GM19328 (cell line): ENCODE measurements at regions not wholly inside any gene's neighbourhood (a gene's known extent, or its start where the extent isn't known, plus 50 kb on each side); places are given as distances from the start of the nearest gene placed in this dataset.

Source experiments
- ATAC-seq: cut with Tn5 transposase; IDR thresholded peaks from one replicate; pipeline ENCODE4 v1.9.1; 2021; ENCODE audit warnings: mild to moderate bottlenecking, moderate library complexity; ENCODE audit not compliant: unreplicated experiment

DNA sequence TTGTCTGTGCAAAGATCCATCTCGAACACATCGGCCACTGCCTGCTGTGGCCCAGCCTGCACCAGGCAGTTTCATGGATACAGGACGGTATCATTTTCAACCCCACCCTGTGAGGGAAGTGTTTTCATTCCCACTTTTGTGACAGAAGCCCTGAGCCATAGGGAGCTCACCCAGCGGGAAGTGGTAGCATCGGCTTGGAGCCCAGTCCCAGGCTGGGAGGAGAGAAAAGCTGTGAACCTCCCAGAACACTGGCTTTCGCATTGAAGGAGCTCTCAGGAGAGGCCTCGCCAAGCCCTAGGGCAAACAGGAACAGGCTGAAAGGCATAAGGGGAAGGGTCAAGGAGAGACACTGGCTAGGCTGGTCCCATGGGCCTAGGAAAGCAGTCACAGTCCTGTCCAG, 166.1 kb downstream of the TFCP2L1 start:
- ATAC-seq = no peak

DNA sequence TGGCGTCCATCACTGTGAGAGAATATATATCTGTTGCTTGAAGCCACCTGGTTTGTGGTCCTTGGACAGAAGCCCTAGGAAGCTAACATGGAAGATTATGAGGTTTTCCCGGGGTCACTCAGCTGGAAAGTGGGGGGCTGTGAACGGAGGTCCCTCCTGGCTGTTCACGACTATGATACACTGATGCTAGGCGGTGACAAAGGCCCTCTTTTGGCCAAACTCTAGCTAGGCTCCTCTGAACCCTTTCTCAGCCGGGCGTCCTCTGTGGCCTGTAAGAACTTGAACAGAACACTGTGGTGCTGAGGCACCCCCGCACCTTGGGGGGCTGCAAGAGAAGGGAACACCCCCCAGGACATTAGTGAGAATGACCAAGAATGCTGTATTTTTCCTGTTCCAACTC, 164.6 kb downstream of the TFCP2L1 start:
- ATAC-seq = no peak

DNA sequence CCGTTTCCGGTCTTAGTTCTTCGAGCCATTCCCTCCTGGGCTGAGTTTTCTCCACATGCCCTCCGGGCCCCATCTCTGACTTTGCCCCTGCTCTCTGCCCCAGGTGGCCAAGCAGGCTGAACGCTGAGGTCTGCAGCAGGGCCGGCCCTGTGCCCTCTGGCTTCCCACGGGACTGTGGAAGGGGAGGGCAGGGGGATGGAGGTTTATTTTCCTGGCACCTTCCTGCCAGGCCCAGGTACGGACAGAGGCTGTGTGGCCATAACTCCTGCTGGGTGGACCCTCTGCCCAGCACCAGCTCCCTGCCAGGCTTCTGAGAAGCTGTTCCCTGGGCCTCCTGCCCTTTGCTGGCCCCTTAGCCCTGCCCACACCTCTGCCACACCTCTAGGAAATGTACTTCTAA, 164.0 kb downstream of the TFCP2L1 start:
- no peak for ATAC-seq

DNA sequence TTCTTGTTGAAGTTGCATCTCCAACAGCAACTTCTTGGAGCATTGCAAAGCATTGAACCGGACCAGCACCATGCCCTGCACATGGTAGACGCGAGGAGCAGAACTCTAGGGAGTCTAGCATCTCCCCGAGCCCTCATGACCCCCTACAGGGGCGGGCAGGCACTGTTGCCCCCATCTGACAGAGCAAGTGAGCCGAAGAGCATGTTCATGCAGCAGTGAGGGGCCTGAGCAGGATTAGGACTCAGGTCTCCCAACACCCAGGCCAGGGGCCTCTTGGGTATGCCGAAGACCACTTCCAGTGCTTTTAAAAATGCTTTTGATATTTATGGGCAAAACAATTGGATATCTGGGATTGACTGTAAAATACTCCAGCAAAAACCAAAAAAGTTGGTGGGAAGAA, 163.3 kb downstream of the TFCP2L1 start:
- no peak for ATAC-seq

DNA sequence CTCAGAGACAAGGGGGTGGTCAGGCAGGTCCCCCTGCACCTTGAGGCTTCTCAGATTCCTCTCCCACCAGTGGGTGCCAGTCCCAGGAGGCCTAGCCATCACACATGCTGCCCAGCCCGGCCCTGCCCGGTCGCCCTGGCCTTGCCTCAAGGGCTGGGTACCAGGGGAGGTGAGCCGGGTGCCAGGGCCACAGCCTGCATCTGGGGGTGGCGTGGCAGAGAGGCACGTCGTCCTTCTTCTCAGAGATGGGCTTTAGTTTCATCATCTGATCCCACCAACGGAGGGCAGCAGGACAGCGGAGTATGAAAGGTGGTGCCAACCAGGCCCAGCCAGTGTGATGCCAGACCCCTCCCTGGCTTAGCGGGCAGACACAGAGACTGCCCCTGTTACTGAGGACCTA, 161.7 kb downstream of the TFCP2L1 start:
- ATAC-seq = no peak

DNA sequence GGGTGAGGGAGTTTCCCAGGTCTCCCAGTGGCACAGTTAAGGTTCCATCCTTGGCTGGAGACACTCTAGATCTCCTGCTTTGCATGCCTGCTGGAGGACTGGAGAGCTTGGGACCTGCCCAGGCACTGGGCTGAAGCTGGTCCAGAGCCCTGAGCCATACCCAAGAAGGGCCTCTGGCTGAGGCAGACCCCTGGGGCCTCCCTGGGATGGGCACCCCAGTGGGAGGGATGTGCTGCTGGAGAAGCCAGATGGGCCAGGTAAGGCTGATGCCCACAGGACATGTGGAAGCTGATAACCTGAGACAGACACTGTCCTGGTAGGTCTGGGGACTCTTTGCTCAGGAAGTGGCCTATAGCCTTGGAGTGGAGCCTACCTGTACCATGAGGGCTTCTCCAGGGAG, 160.7 kb downstream of the TFCP2L1 start:
- no peak for ATAC-seq

DNA sequence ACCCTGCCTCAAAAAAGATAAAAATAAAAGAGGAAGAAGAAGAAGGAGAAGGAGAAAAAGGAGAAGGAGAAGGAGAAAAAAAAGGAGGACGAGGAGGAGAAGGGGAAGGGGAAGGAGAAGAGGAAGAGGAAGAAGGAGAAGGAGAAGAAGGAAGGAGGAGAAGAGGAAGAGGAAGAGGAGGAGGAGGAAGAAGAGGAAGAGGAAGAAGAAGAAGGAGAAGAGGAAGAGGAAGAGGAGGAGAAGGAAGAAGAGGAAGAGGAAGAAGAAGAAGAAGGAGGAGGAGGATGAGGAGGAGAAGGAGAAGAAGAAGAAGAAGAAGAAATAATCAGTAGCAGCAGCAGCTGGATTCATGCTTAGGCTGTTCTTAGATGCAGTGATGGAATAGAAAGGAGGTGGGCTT, 159.7 kb downstream of the TFCP2L1 start:
- ATAC-seq = no peak

DNA sequence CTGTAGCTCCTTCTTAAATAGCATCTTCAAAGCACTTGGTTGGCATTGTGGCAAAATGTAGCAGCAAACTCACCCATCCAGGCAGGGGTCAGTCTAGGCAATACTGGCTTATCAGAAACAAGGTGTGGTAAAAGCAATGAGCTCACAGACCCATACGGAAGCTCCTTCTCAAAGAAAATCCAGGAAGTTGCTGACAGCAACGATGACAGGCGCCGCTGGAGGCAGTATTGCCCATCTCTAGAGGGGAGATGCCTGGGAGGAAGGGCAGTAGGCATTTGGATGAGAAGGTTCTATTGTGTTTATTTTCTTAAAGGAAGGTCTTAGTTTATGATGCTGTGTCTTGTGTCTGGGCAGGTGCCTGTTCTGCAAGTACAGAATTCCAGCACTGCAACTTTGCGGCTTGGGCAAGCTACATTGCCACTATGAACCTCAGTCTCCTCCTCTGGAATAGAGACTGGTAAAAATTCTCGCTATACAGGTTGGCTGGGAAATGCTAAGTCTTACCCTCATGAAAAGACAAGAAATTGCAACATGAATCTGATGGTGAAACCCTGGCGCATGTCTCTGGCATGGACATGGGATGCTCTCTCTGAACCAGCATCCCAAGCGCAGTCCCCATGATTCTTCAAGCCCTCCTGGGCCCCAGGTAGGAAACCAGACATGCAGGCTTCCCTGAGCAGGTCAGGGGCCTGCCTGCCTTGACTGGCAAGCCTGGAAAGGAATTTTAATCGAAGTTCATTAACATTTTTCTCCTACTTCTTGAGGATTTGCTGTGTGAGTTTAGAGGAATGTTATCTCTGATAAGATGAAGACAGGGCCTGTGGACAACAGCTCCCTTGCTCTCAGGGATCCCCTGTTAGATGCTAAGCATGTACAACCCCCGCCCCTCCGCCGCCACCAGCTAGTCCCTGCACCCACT, 156.0 kb downstream of the TFCP2L1 start:
- no peak for ATAC-seq

DNA sequence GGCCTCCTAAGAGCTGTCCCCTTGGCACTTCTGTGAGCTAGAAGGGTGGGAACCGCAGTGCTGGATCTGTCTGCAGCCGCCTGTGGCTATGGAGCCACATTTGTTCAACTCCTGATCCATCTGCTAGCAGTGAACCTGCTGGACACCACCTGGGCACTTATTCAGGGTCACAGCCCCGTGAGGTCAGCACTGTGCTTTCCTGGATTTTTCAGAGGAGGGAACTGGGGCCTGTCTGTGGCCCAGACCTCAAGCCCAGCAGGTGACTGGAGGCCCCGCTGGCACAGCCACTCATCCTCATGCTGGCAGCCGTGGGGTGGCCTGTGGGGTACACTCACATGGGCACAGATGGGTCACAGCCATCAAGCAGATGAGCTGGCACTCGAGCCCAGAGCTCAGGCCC, 155.3 kb downstream of the TFCP2L1 start:
- ATAC-seq = no peak

DNA sequence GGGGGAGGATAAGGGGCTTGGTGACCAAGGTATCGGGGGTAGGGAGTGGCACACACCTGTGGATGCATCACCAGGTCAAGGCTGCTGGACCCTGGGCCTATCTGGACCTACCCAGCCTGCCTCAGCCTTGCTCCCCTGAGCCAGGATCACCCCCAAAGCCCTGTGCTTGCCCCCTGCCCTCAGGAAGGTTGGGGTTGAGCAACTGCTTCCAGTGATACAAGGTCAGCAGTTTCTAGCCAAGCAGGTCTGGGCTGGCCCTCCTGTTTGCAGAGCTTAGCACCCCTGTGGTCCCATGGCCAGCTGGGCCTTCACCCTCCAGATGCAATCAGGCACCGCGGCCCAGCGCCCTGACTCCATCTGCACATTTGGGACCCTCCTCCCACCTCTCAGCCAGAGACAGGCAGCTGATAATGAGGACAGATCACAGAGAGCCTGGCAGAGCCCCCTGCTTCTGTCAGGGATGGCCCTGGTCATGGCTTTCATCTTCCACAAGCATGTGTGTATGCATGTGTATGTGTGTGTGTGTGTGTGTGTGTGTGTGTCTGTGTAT, 154.6 kb downstream of the TFCP2L1 start:
- no peak for ATAC-seq

DNA sequence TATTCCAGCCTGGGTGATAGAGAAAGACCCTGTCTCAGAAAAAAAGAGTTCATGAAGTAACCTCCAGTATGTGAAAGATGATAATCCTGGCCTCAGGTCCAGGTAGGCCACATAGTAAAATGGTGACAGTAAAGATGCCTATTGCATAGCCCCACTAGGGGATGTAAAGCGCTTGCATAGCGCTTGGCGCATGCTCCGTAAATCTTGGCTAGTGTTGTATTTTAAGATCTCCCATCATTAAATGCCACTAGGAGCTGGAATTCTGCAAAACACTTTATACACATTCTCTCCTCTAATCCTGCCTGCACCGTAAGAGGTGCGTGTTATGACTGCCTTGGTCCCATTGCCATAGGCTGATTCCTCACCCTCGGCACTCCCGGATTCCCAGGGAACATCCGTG, 153.6 kb downstream of the TFCP2L1 start:
- ATAC-seq = no peak

DNA sequence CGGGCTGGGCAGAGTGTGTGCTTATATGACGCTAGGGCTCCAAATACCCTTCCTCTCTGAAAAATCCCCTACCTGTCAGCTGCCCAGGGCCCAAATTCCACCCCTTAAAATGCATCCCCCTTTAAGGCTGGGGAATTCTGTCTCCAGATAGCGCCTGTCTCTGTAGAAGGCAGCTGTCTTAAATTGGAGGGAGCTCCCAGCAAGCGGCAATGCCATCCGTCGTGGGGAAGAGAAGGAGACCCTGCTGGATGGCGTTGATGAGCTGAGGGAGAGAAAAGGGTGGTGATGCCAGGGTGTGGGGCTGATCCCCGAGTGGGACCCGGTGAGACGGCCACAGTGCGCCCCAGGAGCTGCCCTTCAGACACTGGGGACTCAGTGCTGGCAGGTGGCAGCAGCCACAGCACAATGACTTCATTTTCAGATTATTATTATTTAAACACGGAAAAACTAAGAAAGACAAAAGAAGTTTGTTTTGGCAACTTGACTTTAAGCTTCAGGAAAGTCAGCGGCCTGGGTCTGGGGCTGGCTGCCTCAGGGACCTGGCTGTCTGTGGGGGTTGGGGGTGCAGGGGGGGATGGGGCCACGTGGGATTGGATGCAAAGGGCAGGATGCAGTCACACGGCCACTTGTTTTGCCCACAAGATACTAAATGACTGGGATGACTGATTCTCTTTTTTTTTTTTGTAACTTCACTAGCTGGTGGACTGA, 152.8 kb downstream of the TFCP2L1 start:
- no peak for ATAC-seq

DNA sequence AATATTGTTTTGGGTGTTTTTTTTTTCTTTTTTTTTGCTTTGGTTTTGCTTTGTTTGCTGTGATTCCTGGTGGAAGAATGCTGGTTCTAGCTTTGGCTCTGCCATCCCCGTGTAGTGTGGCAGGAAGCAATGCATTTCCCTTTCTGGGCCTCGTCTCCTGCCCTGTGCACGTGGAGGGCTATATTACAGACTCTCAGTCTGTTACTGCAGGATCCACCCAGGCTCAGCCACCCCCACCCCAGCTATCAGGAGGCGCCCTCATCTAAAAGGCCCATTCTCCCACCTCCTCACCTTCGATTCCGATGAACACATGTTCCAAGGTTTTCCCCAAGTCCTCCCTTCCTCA, 152.3 kb downstream of the TFCP2L1 start:
- ATAC-seq = no peak

DNA sequence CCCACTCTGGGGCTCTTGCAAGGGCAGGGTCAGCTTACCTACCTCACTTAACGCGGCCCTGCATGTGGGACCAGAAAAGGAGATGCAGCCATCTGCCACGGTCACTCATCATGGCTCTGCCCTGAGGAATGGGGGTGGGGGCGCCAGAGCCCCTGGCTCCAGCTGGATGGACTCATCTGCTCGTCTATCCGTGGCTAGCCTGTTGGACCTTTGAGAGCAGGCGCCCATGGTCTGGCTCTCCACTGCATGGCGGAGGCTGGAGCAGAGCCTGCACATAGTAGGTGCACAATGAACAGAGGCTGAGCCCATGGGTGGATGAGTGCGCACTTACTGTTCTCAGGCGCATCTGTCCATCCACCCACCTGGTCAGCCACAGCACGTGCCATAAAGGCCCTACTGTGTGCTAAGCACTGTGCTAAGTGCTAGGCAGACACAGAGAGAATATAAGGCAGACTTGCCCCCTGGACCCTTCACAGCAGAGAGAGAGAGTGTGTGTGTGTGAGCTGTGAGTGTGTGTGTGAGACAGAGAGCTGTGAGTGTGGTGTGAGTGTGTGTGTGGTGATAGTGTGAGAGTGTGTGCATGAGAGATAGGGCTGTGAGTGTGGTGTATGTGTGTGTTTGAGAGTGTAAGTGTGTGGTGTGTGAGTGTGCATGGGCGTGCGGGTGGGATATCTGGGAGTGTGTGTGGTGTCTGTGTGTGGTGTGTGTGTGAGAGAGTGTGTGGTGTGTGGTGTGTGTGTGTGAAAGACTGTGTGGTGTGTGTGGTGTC, 151.3 kb downstream of the TFCP2L1 start:
- ATAC-seq = no peak

DNA sequence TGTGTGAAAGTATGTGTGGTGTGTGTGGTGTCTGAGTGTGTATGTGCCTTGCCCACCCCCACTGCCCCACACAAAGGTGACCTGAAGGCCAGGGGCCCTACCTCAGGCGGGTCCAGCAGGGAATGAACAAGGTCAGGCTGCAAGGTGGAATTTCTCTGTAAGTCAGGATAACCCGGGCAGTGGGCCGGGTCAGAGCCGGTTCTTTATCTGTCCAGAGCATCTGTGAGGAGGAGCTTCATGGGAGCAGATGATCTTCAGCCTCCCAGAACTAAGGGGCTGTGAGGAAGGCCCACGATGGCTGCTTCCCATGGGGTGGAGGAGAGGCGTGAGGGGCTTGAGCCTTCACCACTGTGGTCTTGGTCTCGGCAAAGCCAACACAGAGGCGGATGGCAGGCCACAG, 150.3 kb downstream of the TFCP2L1 start:
- ATAC-seq = no peak

DNA sequence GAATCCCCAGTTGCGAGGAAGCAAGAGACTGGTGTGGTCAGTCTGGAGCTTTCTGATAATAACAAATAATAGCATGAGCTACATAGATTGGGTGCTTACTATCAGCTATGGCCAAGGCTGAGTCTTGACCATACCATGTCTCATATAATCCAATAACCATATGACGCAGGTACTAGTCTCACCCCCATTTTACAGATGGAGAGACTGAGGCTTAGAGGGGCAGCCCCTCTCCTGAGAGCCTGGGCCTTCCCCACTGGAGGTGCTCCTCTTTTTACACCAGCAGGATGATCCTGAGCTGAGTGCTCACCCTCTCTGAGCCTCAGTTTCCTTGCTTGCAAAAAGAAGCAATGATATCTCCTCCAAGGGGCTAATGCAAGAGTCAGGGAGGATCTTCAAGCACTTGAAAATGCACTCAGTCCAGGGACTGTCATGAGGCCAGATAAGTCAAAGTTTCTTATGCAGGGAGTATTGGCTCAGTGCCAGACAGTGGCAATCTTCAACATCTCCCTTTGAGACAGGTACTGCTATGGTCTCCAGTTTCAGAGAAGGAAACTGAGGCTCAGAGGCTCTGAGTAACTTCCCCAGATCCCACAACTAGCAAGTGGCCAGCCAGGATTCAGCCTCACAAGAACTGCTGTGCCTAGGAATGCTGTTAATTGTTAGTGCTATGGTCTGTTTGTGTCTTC, 149.7 kb downstream of the TFCP2L1 start:
- no peak for ATAC-seq

DNA sequence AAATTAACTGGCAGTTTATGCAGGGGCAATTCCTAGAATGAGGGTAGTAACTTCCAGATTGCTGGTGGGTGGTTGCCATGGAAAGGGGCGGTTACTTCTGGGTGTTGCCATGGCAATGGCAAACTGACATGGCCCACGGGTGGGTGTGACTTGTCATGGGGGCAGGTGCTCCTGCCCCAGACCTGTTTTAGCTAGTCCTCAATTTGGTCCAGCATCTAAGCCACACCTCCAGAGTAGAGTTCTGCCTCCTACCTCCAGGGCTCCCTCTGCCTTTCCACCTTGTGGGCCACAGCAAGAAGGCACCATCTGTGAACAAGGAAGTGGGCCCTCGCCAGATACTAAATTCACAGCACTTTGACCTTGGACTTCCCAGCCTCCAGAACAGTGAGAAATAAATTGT, 148.7 kb downstream of the TFCP2L1 start:
- no peak for ATAC-seq

DNA sequence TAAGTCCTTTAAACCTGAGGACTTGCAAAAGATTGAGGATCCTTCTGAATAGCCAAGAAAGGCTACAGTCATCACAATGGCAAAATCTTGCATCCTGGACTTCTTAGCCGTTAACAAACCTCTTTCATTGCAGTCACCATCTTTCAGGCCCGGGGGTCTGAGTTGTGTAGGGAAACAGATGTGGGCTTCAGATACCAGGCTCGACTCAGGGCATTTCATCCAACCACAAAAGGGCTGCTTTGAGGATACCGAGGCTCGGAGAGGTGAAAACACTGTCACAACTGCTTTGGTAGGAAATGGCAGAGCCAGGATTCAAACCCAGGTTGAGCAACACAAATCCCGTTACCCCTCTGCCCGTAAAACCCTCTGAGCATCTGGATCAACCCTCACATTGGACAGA, 147.4 kb downstream of the TFCP2L1 start:
- no peak for ATAC-seq

DNA sequence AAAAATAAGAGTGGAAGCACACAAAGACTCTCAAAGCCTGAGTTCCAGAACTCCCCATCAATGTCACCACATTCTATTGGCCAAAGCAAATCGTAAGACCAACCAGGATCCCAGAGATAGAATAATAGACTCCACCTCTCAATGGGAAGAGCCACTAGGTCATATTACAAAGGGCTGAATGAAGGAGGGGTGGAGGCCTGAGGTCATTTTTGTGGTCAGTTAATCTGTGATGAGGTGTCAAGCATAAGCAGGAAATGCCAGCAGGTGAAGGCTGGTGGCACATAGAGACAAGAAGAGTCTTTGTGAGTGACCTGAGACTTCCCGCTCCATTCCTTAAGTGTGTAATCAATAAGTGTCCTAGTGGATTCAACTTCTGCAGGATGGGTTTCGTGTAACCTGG, 144.3 kb downstream of the TFCP2L1 start:
- ATAC-seq = no peak

DNA sequence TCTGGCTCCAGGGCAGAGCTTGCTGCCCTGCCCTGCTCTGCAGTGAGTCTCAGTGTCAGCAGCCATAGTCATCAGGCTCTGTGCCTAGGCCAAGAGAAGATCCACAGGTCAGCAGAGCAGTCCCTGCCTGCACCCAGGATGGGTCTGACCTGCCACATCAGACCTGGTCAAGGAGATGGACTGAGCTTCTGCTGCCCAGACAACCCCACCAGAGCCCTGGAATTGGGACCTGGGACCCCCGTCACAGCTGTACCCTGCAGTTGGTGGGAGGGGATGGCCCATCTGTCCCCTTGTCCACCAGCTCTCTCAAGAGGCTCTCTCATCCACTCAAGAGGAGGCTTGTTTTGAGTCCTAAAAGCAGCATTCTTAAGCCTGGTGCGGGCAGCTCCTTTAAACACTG, 142.6 kb downstream of the TFCP2L1 start:
- ATAC-seq = no peak

DNA sequence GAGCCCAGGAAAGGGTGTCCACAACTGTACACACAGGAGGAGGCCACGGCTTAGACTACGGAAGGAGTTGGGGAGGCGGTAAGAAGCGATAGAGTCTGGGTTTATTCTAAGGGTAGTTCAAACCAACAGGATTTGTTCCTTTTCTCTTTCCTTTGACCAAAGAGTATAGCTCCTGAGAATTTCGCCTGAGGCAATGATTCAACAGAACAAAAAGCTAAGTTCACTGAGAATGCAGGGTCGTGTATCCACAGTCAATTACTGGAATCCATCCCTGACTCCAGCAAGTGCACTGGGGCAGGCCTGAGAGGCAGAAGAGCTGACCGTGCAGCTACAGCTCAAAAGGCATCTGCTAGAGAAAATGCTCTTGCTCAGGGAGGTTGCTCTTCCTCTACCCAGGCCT, 140.9 kb downstream of the TFCP2L1 start:
- ATAC-seq = no peak
